Smooth muscle cell of the brain vasculature (primary cell): ENCODE measurements at regions not wholly inside any gene's neighbourhood (a gene's known extent, or its start where the extent isn't known, plus 50 kb on each side); places are given as distances from the start of the nearest gene placed in this dataset.
A peak's percentile ranks its signal among the peaks of the same experiment; 100 is the strongest.

Source experiments
- DNase-seq: peaks from one replicate; pipeline ENCODE4 v3.0.0-alpha.2; 2012; ENCODE audit warnings: low read depth, low spot score

GRCh38 chr22:22418957-22419356 lies 89.6 kb downstream of the ZNF280B start:
- no peak for DNase-seq

GRCh38 chr22:22420580-22420979 lies 88.0 kb downstream of the ZNF280B start:
- no peak for DNase-seq

GRCh38 chr22:22421392-22421791 lies 87.2 kb downstream of the ZNF280B start:
- no peak for DNase-seq

DNA sequence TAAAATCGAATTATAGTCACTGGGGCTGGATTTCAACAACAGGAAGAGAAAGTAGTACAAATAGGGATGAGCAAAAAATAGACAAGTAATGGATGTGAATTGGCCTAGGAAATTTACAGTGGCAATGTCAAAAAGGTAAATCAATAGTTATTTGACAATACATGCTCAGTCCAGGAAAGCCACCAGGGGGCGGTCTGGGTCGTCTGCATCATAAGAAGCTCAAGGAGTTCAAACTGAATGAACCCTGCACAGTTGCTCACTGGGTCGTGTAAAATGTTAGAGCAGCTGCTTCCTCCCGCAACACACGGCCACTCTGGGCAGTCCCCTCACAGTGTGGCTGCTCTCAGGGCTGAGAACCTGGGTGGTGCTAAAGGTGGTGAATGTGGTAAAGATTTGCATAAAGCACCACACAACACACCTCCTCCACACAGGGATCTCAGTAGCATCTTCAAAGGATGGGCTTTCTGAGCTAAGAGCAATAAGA lies 85.9 kb downstream of the ZNF280B start:
- peak; percentile 40 for DNase-seq

- no peak for DNase-seq
Observed at GRCh38 chr22:22423681-22424080, 84.9 kb downstream of the ZNF280B start.

DNA sequence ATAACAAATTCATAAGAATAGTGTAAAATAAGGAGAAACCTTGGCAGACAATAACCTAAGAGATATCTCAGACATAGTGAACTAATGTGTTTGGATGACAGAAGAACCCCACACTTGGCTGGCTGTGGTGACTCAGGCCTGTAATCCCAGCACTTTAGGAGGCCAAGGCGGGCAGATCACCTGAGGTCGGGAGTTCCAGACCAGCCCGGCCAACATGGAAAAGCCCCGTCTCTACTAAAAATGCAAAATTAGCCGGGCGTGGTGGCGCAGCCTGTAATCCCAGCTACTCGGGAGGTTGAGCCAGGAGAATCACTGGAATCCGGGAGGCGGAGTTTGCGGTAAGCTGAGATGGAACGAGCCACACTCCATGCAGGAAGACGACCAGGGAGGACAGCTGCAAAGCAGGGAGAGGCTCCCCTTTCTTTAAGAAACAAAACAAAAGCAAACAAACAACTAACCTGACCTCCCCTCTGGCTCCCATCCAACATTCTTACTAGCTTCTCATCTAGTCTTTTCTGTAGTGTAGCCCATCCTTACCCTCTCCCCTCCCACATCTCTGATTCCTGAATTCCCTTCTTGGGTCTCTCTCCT lies 84.2 kb downstream of the ZNF280B start:
- DNase-seq: no peak

- DNase-seq: no peak
Observed at GRCh38 chr22:22424956-22425355, 83.6 kb downstream of the ZNF280B start.

DNA sequence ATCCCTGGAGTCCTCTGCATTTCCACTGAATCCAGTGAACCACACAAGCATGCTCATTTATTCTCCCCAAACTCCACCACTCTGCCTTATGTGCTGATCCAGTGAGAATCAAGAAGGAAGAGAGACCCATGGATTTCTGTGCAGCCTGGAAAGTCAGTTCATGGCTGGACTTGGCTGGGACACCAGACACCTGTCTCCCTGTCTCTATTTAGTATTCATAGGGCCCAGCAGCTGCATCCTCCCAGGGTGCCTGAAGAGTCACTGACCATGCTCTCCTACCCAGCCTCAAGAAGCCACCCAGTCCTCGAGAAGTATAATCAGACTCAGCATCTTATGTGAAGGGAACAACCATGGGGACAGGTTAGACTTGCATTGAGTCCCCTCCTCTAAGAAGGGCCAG lies 83.2 kb downstream of the ZNF280B start:
- no peak for DNase-seq

- no peak for DNase-seq
Observed at GRCh38 chr22:22425783-22426624, 82.5 kb downstream of the ZNF280B start.

- DNase-seq: no peak
Observed at GRCh38 chr22:22427542-22428065, 80.9 kb downstream of the ZNF280B start.

DNA sequence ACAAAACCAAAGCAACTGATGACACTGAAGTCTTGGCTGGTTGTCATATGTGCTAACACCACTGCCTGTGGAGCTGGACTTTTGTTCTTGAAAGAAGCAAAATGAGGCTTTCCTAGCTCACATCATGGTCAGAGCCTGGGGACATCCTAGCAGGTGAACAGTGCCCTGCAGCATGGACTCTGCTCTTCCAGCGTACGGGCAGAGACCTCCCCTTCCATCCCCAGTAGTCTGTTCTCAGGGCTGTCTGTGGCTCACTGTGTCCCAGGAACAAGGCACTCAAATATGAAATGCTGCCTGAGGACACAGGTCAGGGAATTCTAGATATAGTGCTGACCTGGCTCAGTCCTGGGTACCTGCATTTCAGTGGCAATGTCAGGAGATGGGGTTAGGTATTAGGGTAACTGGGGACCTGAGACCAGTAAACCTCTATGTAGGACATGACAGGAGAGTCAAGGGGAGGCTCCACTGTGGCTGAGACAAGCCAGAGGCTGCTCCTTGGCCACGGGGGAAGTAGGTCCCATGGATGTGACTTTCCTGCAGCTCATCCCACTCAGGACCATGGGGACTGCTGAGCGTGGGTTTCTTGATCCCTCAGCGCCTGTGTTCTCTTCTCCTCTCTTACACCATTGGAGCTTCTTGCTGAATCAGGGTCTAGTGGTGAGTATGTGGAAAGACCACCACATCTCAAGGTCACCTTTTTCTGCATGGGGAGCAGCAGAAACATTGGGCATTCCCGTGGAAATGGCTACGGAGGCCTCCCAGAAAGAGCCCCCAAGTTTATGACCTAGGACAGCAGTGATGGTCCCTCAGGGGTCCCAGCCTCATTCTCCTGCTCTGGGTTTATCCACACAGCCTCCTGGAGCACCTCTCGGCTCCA lies 80.1 kb downstream of the ZNF280B start:
- DNase-seq: no peak

GRCh38 chr22:22429369-22430108 lies 79.0 kb downstream of the ZNF280B start:
- DNase-seq: no peak

DNA sequence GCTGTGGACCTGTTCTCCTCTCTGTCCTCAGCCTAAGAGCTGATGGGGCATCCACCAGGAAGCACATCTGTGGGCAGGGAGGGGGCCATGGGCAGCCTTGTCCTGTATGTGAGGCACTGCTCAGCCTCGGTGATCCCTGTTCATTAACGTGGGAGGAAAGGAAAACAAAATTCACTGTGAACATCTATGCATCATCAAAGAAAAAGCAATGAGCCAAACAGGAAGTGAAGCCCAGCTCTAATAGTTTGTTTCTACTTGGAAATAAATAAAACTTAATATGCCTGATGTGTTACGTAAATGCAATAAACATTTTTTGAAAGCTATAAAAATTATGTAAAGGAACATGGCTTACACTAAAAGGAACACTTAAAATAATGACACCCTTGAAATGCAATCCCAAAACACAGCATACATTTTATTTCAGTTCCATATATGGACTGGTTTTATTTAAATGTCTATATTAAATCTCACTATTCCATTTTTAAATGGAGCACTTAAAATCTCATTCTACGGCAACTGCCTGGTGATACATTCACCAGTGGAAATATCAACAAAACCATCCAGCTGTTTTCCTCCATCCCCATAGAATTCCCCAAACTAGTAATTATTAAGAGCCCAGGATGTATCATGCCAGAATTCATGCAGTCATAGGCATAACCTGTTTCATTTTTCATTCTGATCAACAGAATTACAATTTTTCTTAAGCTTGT lies 78.3 kb downstream of the ZNF280B start:
- DNase-seq: no peak

- DNase-seq: no peak
Observed at GRCh38 chr22:22431271-22432220, 77.0 kb downstream of the ZNF280B start.

DNA sequence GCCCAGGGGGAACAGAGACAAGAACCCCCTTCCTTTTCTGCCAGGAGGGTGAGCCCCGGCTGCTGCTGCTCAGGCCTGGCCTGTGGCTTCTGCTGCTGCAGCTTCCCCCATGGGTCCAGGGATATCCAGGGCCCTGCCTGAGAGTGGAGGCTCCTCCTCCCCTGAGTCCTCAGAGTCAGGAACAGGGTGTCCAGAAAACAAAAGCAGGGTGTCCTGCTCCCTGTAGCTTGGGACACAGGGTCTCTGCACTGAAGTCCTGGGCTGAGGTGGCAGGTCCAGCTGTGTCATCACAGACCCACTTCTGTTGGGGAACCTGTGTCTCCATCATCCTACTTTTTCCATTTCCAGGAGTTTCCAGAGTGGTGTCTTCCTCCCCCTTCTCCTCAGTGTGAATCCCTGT lies 76.1 kb downstream of the ZNF280B start:
- DNase-seq: no peak

- no peak for DNase-seq
Observed at GRCh38 chr22:22432937-22433336, 75.6 kb downstream of the ZNF280B start.

GRCh38 chr22:22433770-22434169 lies 74.8 kb downstream of the ZNF280B start:
- no peak for DNase-seq
